SH-SY5Y (cell line): ENCODE measurements at regions not wholly inside any gene's neighbourhood (a gene's known extent, or its start where the extent isn't known, plus 50 kb on each side); places are given as distances from the start of the nearest gene placed in this dataset.

ENCODE experiments used
- GATA2 ChIP-seq: IDR thresholded peaks from 2 replicates; pipeline ENCODE4 v1.6.1; 2011; ENCODE audit warnings: mild to moderate bottlenecking, low read depth, low read length
- GATA3 ChIP-seq: IDR thresholded peaks from 2 replicates; pipeline ENCODE4 v1.6.1; 2011; ENCODE audit warnings: low read depth, mild to moderate bottlenecking, low read length, moderate library complexity

GRCh38 chr2:164069540-164069939 lies 333.7 kb upstream of the FIGN start:
- TF ChIP-seq GATA3 (no peak), GATA2 (no peak)

- TF ChIP-seq GATA2, result no peak
- TF ChIP-seq GATA3, result no peak
These were observed 332.3 kb upstream of the FIGN start for GRCh38 chr2:164068063-164068462.

GRCh38 chr2:164066095-164066494 lies 330.3 kb upstream of the FIGN start:
- TF ChIP-seq GATA3, result no peak
- TF ChIP-seq GATA2, result no peak

GRCh38 chr2:164065038-164065437 lies 329.2 kb upstream of the FIGN start:
- TF ChIP-seq GATA3 (no peak), GATA2 (no peak)

GRCh38 chr2:164061129-164061746 lies 325.4 kb upstream of the FIGN start:
- TF ChIP-seq GATA2, result no peak
- no peak for TF ChIP-seq GATA3

- TF ChIP-seq GATA2, result no peak
- TF ChIP-seq GATA3, result no peak
These were observed 324.2 kb upstream of the FIGN start for GRCh38 chr2:164060031-164060430.

GRCh38 chr2:164055623-164056022 lies 319.8 kb upstream of the FIGN start:
- TF ChIP-seq GATA3 (no peak), GATA2 (no peak)

- TF ChIP-seq GATA3 (no peak), GATA2 (no peak)
These were observed 318.8 kb upstream of the FIGN start for GRCh38 chr2:164054651-164055050.

GRCh38 chr2:164053021-164053420 lies 317.2 kb upstream of the FIGN start:
- no peak for TF ChIP-seq GATA2

- TF ChIP-seq GATA2 (no peak), GATA3 (no peak)
These were observed 316.2 kb upstream of the FIGN start for GRCh38 chr2:164052006-164052405.

- TF ChIP-seq GATA3 (no peak), GATA2 (no peak)
These were observed 312.9 kb upstream of the FIGN start for GRCh38 chr2:164048729-164049128.

GRCh38 chr2:164046040-164046439 lies 310.2 kb upstream of the FIGN start:
- TF ChIP-seq GATA2 (no peak), GATA3 (no peak)

GRCh38 chr2:164044622-164045021 lies 308.8 kb upstream of the FIGN start:
- TF ChIP-seq GATA2, result no peak
- TF ChIP-seq GATA3, result no peak

- no peak for TF ChIP-seq GATA2
- no peak for TF ChIP-seq GATA3
These were observed 303.5 kb upstream of the FIGN start for GRCh38 chr2:164039270-164039669.

- TF ChIP-seq GATA3 (no peak), GATA2 (no peak)
These were observed 297.2 kb upstream of the FIGN start for GRCh38 chr2:164032995-164033394.

- TF ChIP-seq GATA2, result no peak
- TF ChIP-seq GATA3, result no peak
These were observed 294.8 kb upstream of the FIGN start for GRCh38 chr2:164030623-164031022.
